Right ventricle myocardium superior (tissue), 1 donor: ENCODE measurements at regions not wholly inside any gene's neighbourhood (a gene's known extent, or its start where the extent isn't known, plus 50 kb on each side); places are given as distances from the start of the nearest gene placed in this dataset. TPM values are rescaled to one million over a fixed set of nuclear protein-coding genes. Genes with fewer than 3 reads are reported as not detected.
"Not testable (repeated sequence)": the region's sequence is repeated elsewhere in the genome, so short reads cannot be mapped to it uniquely, and the experiment has no call there.

Experiments used
- ATAC-seq: fragments of 200-7000 bp; cut with Tn5 transposase; one replicate; pipeline ENCODE4 v1.9.1; 2020; ENCODE audit warnings: mild to moderate bottlenecking; ENCODE audit not compliant: poor library complexity
- DNase-seq: peaks from one replicate; pipeline ENCODE4 v3.0.0-alpha.2; 2020
- intact Hi-C: fragments of 100-400 bp; cut with DNase I; formaldehyde crosslinking; loops from one replicate; pipeline ENCODE4 v1.11.2; 2022
- microRNA-seq: library from miRNA; unstranded; fragments of <30 nt; microRNA quantifications from one replicate; pipeline ENCODE4 v1.2.0, GENCODE V29; 2020
- donor health status: DM: no; HTN: yes; CAD: no; lungs with severe emphysema.

GRCh38 chr21:23108533-23108932, 2110.3 kb downstream of the NCAM2 start:
- ATAC-seq = no peak
- intact Hi-C loops = no loop called here

GRCh38 chr21:23111070-23111600, 2112.9 kb downstream of the NCAM2 start:
- intact Hi-C loops = no loop called here
- DNase-seq (no peak), ATAC-seq (no peak)

More at GRCh38 chr21:23108533-23108932, 2110.3 kb downstream of the NCAM2 start:
- DNase-seq = no peak

GRCh38 chr21:23119491-23119890, 2121.3 kb downstream of the NCAM2 start:
- intact Hi-C loops = no loop called here
- ATAC-seq (no peak), DNase-seq (no peak)

GRCh38 chr21:23127973-23128372, 2129.8 kb downstream of the NCAM2 start:
- intact Hi-C loops = no loop called here
- DNase-seq (no peak), ATAC-seq (no peak)

- no peak for ATAC-seq
- intact Hi-C loops = no loop called here
- DNase-seq = no peak
Measured at GRCh38 chr21:23130308-23130707, 2132.1 kb downstream of the NCAM2 start.

GRCh38 chr21:23131177-23131576, 2133.0 kb downstream of the NCAM2 start:
- no peak for ATAC-seq
- intact Hi-C loops = no loop called here
- no peak for DNase-seq

GRCh38 chr21:23138797-23139196, 2140.6 kb downstream of the NCAM2 start:
- DNase-seq = no peak
- ATAC-seq = no peak
- intact Hi-C loops = no loop called here

GRCh38 chr21:23152130-23152529, 2153.9 kb downstream of the NCAM2 start:
- intact Hi-C loops = no loop called here
- ATAC-seq = no peak
- DNase-seq = no peak

GRCh38 chr21:23153842-23154241, 2155.6 kb downstream of the NCAM2 start:
- ATAC-seq, intact Hi-C loops, DNase-seq: not testable (repeated sequence)

- no peak for ATAC-seq
- DNase-seq = no peak
- intact Hi-C loops = no loop called here
Measured at GRCh38 chr21:23155281-23155680, 2157.1 kb downstream of the NCAM2 start.

GRCh38 chr21:23160914-23161313, 2162.7 kb downstream of the NCAM2 start:
- no peak for ATAC-seq
- intact Hi-C loops = no loop called here

GRCh38 chr21:23162198-23162946, 2164.2 kb downstream of the NCAM2 start:
- intact Hi-C loops = no loop called here
- ATAC-seq (no peak), DNase-seq (no peak)

More at GRCh38 chr21:23160914-23161313, 2162.7 kb downstream of the NCAM2 start:
- no peak for DNase-seq

Small RNAs in the stretch of these regions (microRNA-seq; reads per million reads assigned to microRNA genes)
- not detected for gene MIR6130
